ENCODE measurements at regions not wholly inside any gene's neighbourhood (a gene's known extent, or its start where the extent isn't known, plus 50 kb on each side); places are given as distances from the start of the nearest gene placed in this dataset.

GRCh38 chr7:25707768-25708620 is 444.0 kb upstream of the NFE2L3 start:
- DNase-seq (ENCODE audit: low read depth in 2 of 2): peak; percentile 59 to 71

- DNase-seq (ENCODE audit: low read depth in 2 of 2): no peak
Observed at GRCh38 chr7:25710959-25711358, 441.0 kb upstream of the NFE2L3 start.

GRCh38 chr7:25711940-25712339 is 440.1 kb upstream of the NFE2L3 start:
- DNase-seq (ENCODE audit: low read depth in 2 of 2): no peak

- DNase-seq (ENCODE audit: low read depth in 2 of 2): no peak
Observed at GRCh38 chr7:25712500-25712899, 439.5 kb upstream of the NFE2L3 start.

GRCh38 chr7:25714013-25714412 is 438.0 kb upstream of the NFE2L3 start:
- DNase-seq (ENCODE audit: low read depth in 2 of 2): no peak

GRCh38 chr7:25716421-25716820 is 435.6 kb upstream of the NFE2L3 start:
- no peak for DNase-seq (ENCODE audit: low read depth in 2 of 2)

GRCh38 chr7:25718596-25718995 is 433.4 kb upstream of the NFE2L3 start:
- no peak for DNase-seq (ENCODE audit: low read depth in 2 of 2)

GRCh38 chr7:25719190-25719896 is 432.7 kb upstream of the NFE2L3 start:
- no peak for DNase-seq (ENCODE audit: low read depth in 2 of 2)

- DNase-seq (ENCODE audit: low read depth in 2 of 2): no peak
Observed at GRCh38 chr7:25720427-25720826, 431.6 kb upstream of the NFE2L3 start.

GRCh38 chr7:25722856-25723255 is 429.1 kb upstream of the NFE2L3 start:
- no peak for DNase-seq (ENCODE audit: low read depth in 2 of 2)

GRCh38 chr7:25725451-25725850 is 426.5 kb upstream of the NFE2L3 start:
- peak; percentile 54 to 57 for DNase-seq (ENCODE audit: low read depth in 2 of 2)

GRCh38 chr7:25726170-25726780 is 425.7 kb upstream of the NFE2L3 start:
- no peak for DNase-seq (ENCODE audit: low read depth in 2 of 2)

- no peak for DNase-seq (ENCODE audit: low read depth in 2 of 2)
Observed at GRCh38 chr7:25726781-25727311, 425.2 kb upstream of the NFE2L3 start.

GRCh38 chr7:25727446-25727845 is 424.6 kb upstream of the NFE2L3 start:
- DNase-seq (ENCODE audit: low read depth in 2 of 2): no peak

GRCh38 chr7:25727876-25728275 is 424.1 kb upstream of the NFE2L3 start:
- DNase-seq (ENCODE audit: low read depth in 2 of 2): no peak

GRCh38 chr7:25731068-25731845 is 420.7 kb upstream of the NFE2L3 start:
- peak in 1 of 2 experiments; percentile 25 for DNase-seq (ENCODE audit: low read depth in 2 of 2)

- DNase-seq (ENCODE audit: low read depth in 2 of 2): no peak
Observed at GRCh38 chr7:25731846-25732245, 420.2 kb upstream of the NFE2L3 start.

- no peak for DNase-seq (ENCODE audit: low read depth in 2 of 2)
Observed at GRCh38 chr7:25732766-25733217, 419.2 kb upstream of the NFE2L3 start.

GRCh38 chr7:25735674-25736242 is 416.2 kb upstream of the NFE2L3 start:
- no peak for DNase-seq (ENCODE audit: low read depth in 2 of 2)

GRCh38 chr7:25738528-25738927 is 413.5 kb upstream of the NFE2L3 start:
- no peak for DNase-seq (ENCODE audit: low read depth in 2 of 2)

- no peak for DNase-seq (ENCODE audit: low read depth in 2 of 2)
Observed at GRCh38 chr7:25739143-25739542, 412.9 kb upstream of the NFE2L3 start.

All from fibroblast of skin of left quadriceps (primary cell).